Ishikawa (cell line): ENCODE measurements at regions not wholly inside any gene's neighbourhood (a gene's known extent, or its start where the extent isn't known, plus 50 kb on each side); places are given as distances from the start of the nearest gene placed in this dataset.

Experiments used
- EP300 ChIP-seq: IDR thresholded peaks from 2 replicates; pipeline ENCODE4 v1.6.1; 2012; ENCODE audit warnings: borderline replicate concordance
- MAX ChIP-seq: IDR thresholded peaks from 2 replicates; pipeline ENCODE4 v1.6.1; 2012
- RAD21 ChIP-seq: IDR thresholded peaks from 2 replicates; pipeline ENCODE4 v1.6.1; 2012; ENCODE audit warnings: low read depth
- TAF1 ChIP-seq: IDR thresholded peaks from 2 replicates; pipeline ENCODE4 v1.6.1; 2012; ENCODE audit warnings: low read depth, mild to moderate bottlenecking

DNA sequence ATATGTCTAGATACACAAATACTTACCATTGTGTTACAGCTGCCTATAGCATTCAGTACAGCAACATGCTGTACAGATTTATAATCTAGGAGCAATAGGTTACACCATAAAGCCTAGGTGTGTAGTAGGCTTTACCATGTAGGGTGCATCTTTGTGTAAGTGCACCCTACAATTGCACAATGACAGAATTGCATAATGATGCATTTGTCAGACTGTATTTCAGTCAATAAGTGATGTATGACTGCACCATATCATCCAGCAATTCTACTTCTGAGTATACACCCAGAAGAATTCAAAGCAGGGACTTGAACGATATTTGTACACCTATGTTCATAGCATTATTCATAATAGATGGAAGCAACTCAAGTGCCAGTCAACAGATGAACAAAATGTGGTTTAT lies 100.4 kb upstream of the SLC44A1 start:
- no peak for TF ChIP-seq TAF1
- TF ChIP-seq RAD21 = no peak
- no peak for TF ChIP-seq MAX
- no peak for TF ChIP-seq EP300
